Uterus (tissue), 3 donors: ENCODE measurements at regions not wholly inside any gene's neighbourhood (a gene's known extent, or its start where the extent isn't known, plus 50 kb on each side); places are given as distances from the start of the nearest gene placed in this dataset.

Experiments used
- DNase-seq, 2 donors: peaks; one replicate each; pipeline ENCODE4 v3.0.0-alpha.2; 2019 to 2020
- H3K27ac ChIP-seq, 2 donors: fragments of 200-600 bp; sonication (generic); 1 replicate in 1 of 2; 2 replicates in 1 of 2; pipeline ENCODE4 v1.5.1; 2016 to 2018
- H3K27me3 ChIP-seq, 2 donors: fragments of 200-600 bp; sonication (generic); one replicate each; pipeline ENCODE4 v1.5.1; 2018 to 2019; ENCODE audit warnings: control low read depth in 1 of 2
- H3K36me3 ChIP-seq, 2 donors: fragments of 200-600 bp; sonication (generic); one replicate each; pipeline ENCODE4 v1.5.1; 2019; ENCODE audit warnings: control low read depth in 1 of 2
- H3K4me1 ChIP-seq, 2 donors: fragments of 200-600 bp; sonication (generic); one replicate each; pipeline ENCODE4 v1.5.1; 2018 to 2019; ENCODE audit warnings: control low read depth in 1 of 2
- H3K4me3 ChIP-seq, 2 donors: fragments of 200-600 bp; sonication (generic); 1 replicate in 1 of 2; 2 replicates in 1 of 2; pipeline ENCODE4 v1.5.1; 2018 to 2019; ENCODE audit warnings: mild to moderate bottlenecking in 1 of 2
- H3K9me3 ChIP-seq, 2 donors: fragments of 200-600 bp; sonication (generic); one replicate each; pipeline ENCODE4 v1.5.1; 2019; ENCODE audit warnings: control low read depth in 1 of 2
- CTCF ChIP-seq, 4 experiments: fragments of 200-600 bp in 2 of 4; fragments of 450-650 bp in 2 of 4; sonication (generic) in 2 of 4; IDR thresholded peaks; one replicate each; pipeline ENCODE4 v1.5.1; 2016 to 2019; ENCODE audit warnings: antibody characterized with exemption in 4 of 4, mild to moderate bottlenecking in 2 of 4, moderate library complexity in 1 of 4
- POLR2A ChIP-seq, 2 donors: fragments of 450-650 bp; IDR thresholded peaks; one replicate each; pipeline ENCODE4 v1.6.1; 2016; ENCODE audit warnings: antibody characterized with exemption in 2 of 2, mild to moderate bottlenecking in 1 of 2, moderate library complexity in 1 of 2
- intact Hi-C: fragments of 100-400 bp; cut with DNase I; formaldehyde crosslinking; loops from one replicate; pipeline ENCODE4 v1.15.1; 2023; ENCODE audit warnings: low total_unique reads
- donor health status: DM: yes; HTN: yes; CAD: no.

- TF ChIP-seq POLR2A (IDR thresholded peaks at IDR 0.05) (no peak), CTCF (IDR thresholded peaks at IDR 0.05) (no peak)
- no peaks in the 10 kb centered on the region for H3K27me3 ChIP-seq
- no peaks in the 10 kb centered on the region for H3K36me3 ChIP-seq
- DNase-seq, result no peak
- intact Hi-C loops, result no loop called here
- no peaks in the 10 kb centered on the region for H3K9me3 ChIP-seq
- no peak overlapping the region for H3K27ac ChIP-seq
- no peak overlapping the region for H3K4me3 ChIP-seq
- no peaks in the 10 kb centered on the region for H3K4me1 ChIP-seq
Observed at GRCh38 chr20:55194947-55195346, 719.6 kb downstream of the DOK5 start.

DNA sequence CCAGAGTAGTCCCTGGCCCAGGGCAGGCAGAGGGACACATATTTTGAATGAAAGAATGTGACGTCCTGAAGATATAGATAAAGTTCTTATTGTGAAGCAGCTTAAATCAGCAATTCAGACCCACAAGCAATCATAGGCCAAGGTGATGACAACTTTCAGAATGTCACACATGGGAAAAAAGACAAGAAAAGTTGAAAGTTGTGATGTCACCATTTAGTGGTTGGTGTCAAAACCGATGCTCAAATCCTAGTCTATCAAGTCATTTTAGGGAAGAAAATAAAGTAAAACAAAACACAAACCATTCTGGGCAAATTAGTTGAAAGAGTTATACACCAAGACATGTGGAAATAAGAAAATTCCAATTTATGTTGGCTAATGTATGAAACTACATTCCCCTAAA lies 710.8 kb downstream of the DOK5 start:
- no peaks in the 10 kb centered on the region for H3K27me3 ChIP-seq
- intact Hi-C loops, result no loop called here
- H3K4me1 ChIP-seq, result no peaks in the 10 kb centered on the region
- H3K27ac ChIP-seq, result no peak overlapping the region
- H3K9me3 ChIP-seq, result no peaks in the 10 kb centered on the region
- H3K4me3 ChIP-seq, result no peak overlapping the region
- TF ChIP-seq POLR2A (IDR thresholded peaks at IDR 0.05), result no peak
- TF ChIP-seq CTCF (IDR thresholded peaks at IDR 0.05), result no peak
- no peak for DNase-seq
- H3K36me3 ChIP-seq, result no peaks in the 10 kb centered on the region

GRCh38 chr20:55175081-55175480 lies 699.7 kb downstream of the DOK5 start:
- no peak for DNase-seq
- no peaks in the 10 kb centered on the region for H3K27me3 ChIP-seq
- H3K4me1 ChIP-seq, result no peaks in the 10 kb centered on the region
- intact Hi-C loops, result no loop called here
- TF ChIP-seq CTCF (IDR thresholded peaks at IDR 0.05) (no peak), POLR2A (IDR thresholded peaks at IDR 0.05) (no peak)
- no peaks in the 10 kb centered on the region for H3K9me3 ChIP-seq
- no peak overlapping the region for H3K4me3 ChIP-seq
- no peaks in the 10 kb centered on the region for H3K36me3 ChIP-seq
- no peak overlapping the region for H3K27ac ChIP-seq

DNA sequence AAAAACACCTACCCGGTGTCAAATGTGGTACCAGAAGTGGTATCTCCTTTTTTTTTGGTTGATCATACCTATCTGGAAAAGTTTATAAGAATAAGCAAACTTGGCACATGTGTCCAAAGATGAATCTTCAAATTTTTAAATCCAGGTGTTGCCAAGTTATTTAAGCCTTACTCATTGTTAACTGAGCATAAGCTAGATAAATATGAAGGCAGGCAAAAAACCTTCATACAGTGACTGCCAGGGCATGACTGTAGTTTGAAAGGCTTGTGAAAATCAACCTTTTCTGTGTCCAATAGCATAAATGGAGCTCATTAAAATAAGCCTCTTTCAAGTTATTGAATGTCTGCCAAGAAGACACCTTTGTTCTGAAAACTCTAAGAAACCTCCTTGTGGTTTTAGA lies 699.2 kb downstream of the DOK5 start:
- no peak for TF ChIP-seq CTCF (IDR thresholded peaks at IDR 0.05)
- TF ChIP-seq POLR2A (IDR thresholded peaks at IDR 0.05), result no peak
- intact Hi-C loops, result no loop called here
- no peak for DNase-seq

GRCh38 chr20:55174172-55174571 lies 698.8 kb downstream of the DOK5 start:
- DNase-seq, result no peak
- Histone ChIP-seq H3K4me3 (no peak overlapping the region), H3K36me3 (no peaks in the 10 kb centered on the region), H3K9me3 (no peaks in the 10 kb centered on the region), H3K4me1 (no peaks in the 10 kb centered on the region), H3K27ac (no peak overlapping the region), H3K27me3 (no peaks in the 10 kb centered on the region)
- TF ChIP-seq POLR2A (IDR thresholded peaks at IDR 0.05), result no peak
- TF ChIP-seq CTCF (IDR thresholded peaks at IDR 0.05), result no peak
- intact Hi-C loops, result no loop called here

More for the DNA sequence above, 699.2 kb downstream of the DOK5 start:
- H3K36me3 ChIP-seq, result no peaks in the 10 kb centered on the region
- no peaks in the 10 kb centered on the region for H3K27me3 ChIP-seq
- H3K4me3 ChIP-seq, result no peak overlapping the region
- no peaks in the 10 kb centered on the region for H3K4me1 ChIP-seq
- H3K9me3 ChIP-seq, result no peaks in the 10 kb centered on the region
- no peak overlapping the region for H3K27ac ChIP-seq
